ENCODE measurements at regions not wholly inside any gene's neighbourhood (a gene's known extent, or its start where the extent isn't known, plus 50 kb on each side); places are given as distances from the start of the nearest gene placed in this dataset.

- H3K27ac ChIP-seq: no peak overlapping the region
- H3K27me3 ChIP-seq: no peaks in the 10 kb centered on the region
- no peak for TF ChIP-seq CTCF (IDR thresholded peaks at IDR 0.05)
- no peaks in the 10 kb centered on the region for H3K36me3 ChIP-seq
- H3K9ac ChIP-seq (ENCODE audit: low read depth in 2 of 2, low read length in 2 of 2): no peak overlapping the region
- DNase-seq: no peak
- no peaks in the 10 kb centered on the region for H3K9me3 ChIP-seq
- no peaks in the 10 kb centered on the region for H3K4me1 ChIP-seq
- H3K4me3 ChIP-seq: no peak overlapping the region
- intact Hi-C loops (cut with DNase I): no loop called here
Observed at GRCh38 chr18:30644158-30644557, 398.4 kb downstream of the DSC3 start.

GRCh38 chr18:30639361-30639760 lies 403.2 kb downstream of the DSC3 start:
- H3K27me3 ChIP-seq: no peaks in the 10 kb centered on the region
- no peaks in the 10 kb centered on the region for H3K4me1 ChIP-seq
- H3K9ac ChIP-seq (ENCODE audit: low read depth in 2 of 2, low read length in 2 of 2): no peak overlapping the region
- no peak overlapping the region for H3K4me3 ChIP-seq
- no peak overlapping the region for H3K27ac ChIP-seq
- intact Hi-C loops (cut with DNase I): no loop called here
- no peak for TF ChIP-seq CTCF (IDR thresholded peaks at IDR 0.05)
- DNase-seq: no peak
- no peaks in the 10 kb centered on the region for H3K9me3 ChIP-seq
- no peaks in the 10 kb centered on the region for H3K36me3 ChIP-seq

- Histone ChIP-seq H3K36me3 (no peaks in the 10 kb centered on the region), H3K9ac (ENCODE audit: low read depth in 2 of 2, low read length in 2 of 2) (no peak overlapping the region), H3K27ac (no peak overlapping the region), H3K27me3 (no peaks in the 10 kb centered on the region), H3K9me3 (no peaks in the 10 kb centered on the region), H3K4me3 (no peak overlapping the region), H3K4me1 (no peaks in the 10 kb centered on the region)
- no peak for TF ChIP-seq CTCF (IDR thresholded peaks at IDR 0.05)
- no peak for DNase-seq
- intact Hi-C loops (cut with DNase I): no loop called here
Observed at GRCh38 chr18:30634249-30634648, 408.3 kb downstream of the DSC3 start.

GRCh38 chr18:30632071-30632698 lies 410.4 kb downstream of the DSC3 start:
- no peaks in the 10 kb centered on the region for H3K4me1 ChIP-seq
- intact Hi-C loops (cut with DNase I): no loop called here
- H3K4me3 ChIP-seq: no peak overlapping the region
- no peaks in the 10 kb centered on the region for H3K9me3 ChIP-seq
- no peaks in the 10 kb centered on the region for H3K36me3 ChIP-seq
- no peak for DNase-seq
- TF ChIP-seq CTCF (IDR thresholded peaks at IDR 0.05): no peak
- H3K27me3 ChIP-seq: no peaks in the 10 kb centered on the region
- no peak overlapping the region for H3K9ac ChIP-seq (ENCODE audit: low read depth in 2 of 2, low read length in 2 of 2)
- H3K27ac ChIP-seq: no peak overlapping the region

- TF ChIP-seq CTCF (IDR thresholded peaks at IDR 0.05): no peak
- H3K36me3 ChIP-seq: no peaks in the 10 kb centered on the region
- H3K27me3 ChIP-seq: no peaks in the 10 kb centered on the region
- no peaks in the 10 kb centered on the region for H3K4me1 ChIP-seq
- no peak overlapping the region for H3K4me3 ChIP-seq
- no peak overlapping the region for H3K27ac ChIP-seq
- no peaks in the 10 kb centered on the region for H3K9me3 ChIP-seq
- no peak overlapping the region for H3K9ac ChIP-seq (ENCODE audit: low read depth in 2 of 2, low read length in 2 of 2)
- intact Hi-C loops (cut with DNase I): no loop called here
- DNase-seq: no peak
Observed at GRCh38 chr18:30625961-30626360, 416.6 kb downstream of the DSC3 start.

Data from colonic mucosa (tissue), 4 donors.